IMR-90 (cell line): ENCODE measurements at regions not wholly inside any gene's neighbourhood (a gene's known extent, or its start where the extent isn't known, plus 50 kb on each side); places are given as distances from the start of the nearest gene placed in this dataset.

Experiments used
- ATAC-seq: fragments of 200-7000 bp; cut with Tn5 transposase; 2 replicates; pipeline ENCODE4 v1.9.1; 2020; ENCODE audit warnings: low read depth, mild to moderate bottlenecking, moderate library complexity
- BruUV-seq: library from RNA; stranded (reverse); fragments of 400-500 nt; replicated peaks from 2 replicates; lab custom pipeline; 2021; lab: Mats Ljungman, UMichigan
- CTCF ChIA-PET: fragments of 300-600 bp; formaldehyde crosslinking; extraction: SDS; loops from one replicate; lab custom pipeline; 2021; ENCODE audit warnings: antibody characterized with exemption; lab: Yijun Ruan, JAX
- POLR2A ChIA-PET: fragments of 300-600 bp; sonication (Branson Sonifier 250); formaldehyde crosslinking; loops from one replicate; lab custom pipeline; 2022; ENCODE audit warnings: antibody characterized with exemption; ENCODE audit not compliant: unreplicated experiment; lab: Charles Lee
- DNase-seq: peaks from one replicate; pipeline ENCODE4 v3.0.0; 2013
- H2AFZ ChIP-seq: replicated peaks from 2 replicates; pipeline ENCODE3; 2013; ENCODE audit warnings: low read length, mild to moderate bottlenecking; ENCODE audit not compliant: poor library complexity
- H2AK5ac ChIP-seq: 2 replicates; pipeline ENCODE4 v1.6.1; 2013; ENCODE audit warnings: low read depth, low read length, inconsistent platforms
- H2AK9ac ChIP-seq: replicated peaks from 2 replicates; pipeline ENCODE3; 2013; ENCODE audit warnings: mild to moderate bottlenecking, low read depth, low read length, moderate library complexity; ENCODE audit not compliant: poor library complexity
- H2BK120ac ChIP-seq: 2 replicates; pipeline ENCODE4 v1.6.1; 2013; ENCODE audit warnings: low read depth, low read length, inconsistent platforms
- H2BK15ac ChIP-seq: 3 replicates; pipeline ENCODE4 v1.6.1; 2013; ENCODE audit warnings: low read depth, low read length, inconsistent platforms
- H2BK20ac ChIP-seq: 2 replicates; pipeline ENCODE4 v1.6.1; 2013; ENCODE audit warnings: low read depth, mild to moderate bottlenecking, inconsistent platforms, low read length, moderate library complexity
- H2BK5ac ChIP-seq: 2 replicates; pipeline ENCODE4 v1.6.1; 2013; ENCODE audit warnings: mild to moderate bottlenecking, low read depth, low read length, inconsistent platforms; ENCODE audit not compliant: poor library complexity, severe bottlenecking
- H3K14ac ChIP-seq: replicated peaks from 2 replicates; pipeline ENCODE4 v1.6.1; 2013; ENCODE audit warnings: low read depth, low read length, inconsistent platforms
- H3K18ac ChIP-seq: 2 replicates; pipeline ENCODE4 v1.6.1; 2013; ENCODE audit warnings: low read depth, low read length, control low read depth
- H3K23ac ChIP-seq: 2 replicates; pipeline ENCODE4 v1.6.1; 2013; ENCODE audit warnings: low read depth, low read length, inconsistent platforms
- H3K27ac ChIP-seq: 2 replicates; pipeline ENCODE4 v1.5.1; 2013; ENCODE audit warnings: mild to moderate bottlenecking, control low read depth, low read length; ENCODE audit not compliant: insufficient read depth
- H3K27me3 ChIP-seq: 2 replicates; pipeline ENCODE4 v1.6.1; 2013; ENCODE audit warnings: low read length; ENCODE audit not compliant: control insufficient read depth, insufficient read depth
- H3K36me3 ChIP-seq: 2 replicates; pipeline ENCODE4 v1.6.1; 2013; ENCODE audit warnings: low read length, mixed read lengths; ENCODE audit not compliant: control insufficient read depth, insufficient read depth
- H3K4ac ChIP-seq: 2 replicates; pipeline ENCODE4 v1.6.1; 2013; ENCODE audit warnings: low read depth, low read length, inconsistent platforms
- H3K4me1 ChIP-seq: 2 replicates; pipeline ENCODE4 v1.6.1; 2013; ENCODE audit warnings: low read length, mixed read lengths; ENCODE audit not compliant: control insufficient read depth, insufficient read depth
- H3K4me2 ChIP-seq: 2 replicates; pipeline ENCODE4 v1.6.1; 2013; ENCODE audit warnings: low read depth, mild to moderate bottlenecking, control low read depth, low read length, moderate library complexity
- H3K4me3 ChIP-seq: 2 replicates; pipeline ENCODE4 v1.5.1; 2013; ENCODE audit warnings: low read depth, mild to moderate bottlenecking, control low read depth, low read length, moderate library complexity; ENCODE audit not compliant: insufficient read depth
- H3K56ac ChIP-seq: 2 replicates; pipeline ENCODE4 v1.6.1; 2013; ENCODE audit warnings: low read length, inconsistent platforms; ENCODE audit not compliant: insufficient read depth; ENCODE audit errors: extremely low read depth
- H3K79me1 ChIP-seq, 2 experiments: 2 replicates each; pipeline ENCODE4 v1.6.1; 2013; ENCODE audit warnings: low read length in 2 of 2, inconsistent platforms in 1 of 2, low read depth in 1 of 2
- H3K9ac ChIP-seq: 2 replicates; pipeline ENCODE4 v1.6.1; 2013; ENCODE audit warnings: low read depth, low read length, control low read depth
- H3K9me1 ChIP-seq: 2 replicates; pipeline ENCODE4 v1.6.1; 2013; ENCODE audit warnings: low read length, inconsistent platforms; ENCODE audit not compliant: insufficient read depth
- H3K9me3 ChIP-seq: 2 replicates; pipeline ENCODE4 v1.6.1; 2013; ENCODE audit warnings: low read length; ENCODE audit not compliant: control insufficient read depth, insufficient read depth
- H4K20me1 ChIP-seq: 2 replicates; pipeline ENCODE4 v1.6.1; 2013; ENCODE audit warnings: low read length, inconsistent platforms; ENCODE audit not compliant: insufficient read depth
- H4K5ac ChIP-seq: 2 replicates; pipeline ENCODE4 v1.6.1; 2013; ENCODE audit warnings: mild to moderate bottlenecking, low read depth, low read length, control low read depth
- H4K8ac ChIP-seq, 2 experiments: 2 replicates each; pipeline ENCODE4 v1.6.1; 2013; ENCODE audit warnings: low read depth in 2 of 2, low read length in 2 of 2, control low read depth in 1 of 2, inconsistent platforms in 1 of 2
- H4K91ac ChIP-seq: 2 replicates; pipeline ENCODE4 v1.6.1; 2013; ENCODE audit warnings: low read depth, low read length, inconsistent platforms; ENCODE audit not compliant: insufficient read depth
- BHLHE40 ChIP-seq: fragments of 150-350 bp; IDR thresholded peaks from 2 replicates; pipeline ENCODE4 v1.6.1; 2016; ENCODE audit warnings: mild to moderate bottlenecking, low read depth, low read length
- CEBPB ChIP-seq: IDR thresholded peaks from 2 replicates; pipeline ENCODE4 v1.6.1; 2012; ENCODE audit warnings: low read depth, low read length, improper control_type of control experiment
- CHD1 ChIP-seq: IDR thresholded peaks from 2 replicates; pipeline ENCODE4 v1.6.1; 2012; ENCODE audit warnings: low read depth, low read length, improper control_type of control experiment
- CTCF ChIP-seq: conservative IDR thresholded peaks from 2 replicates; pipeline ENCODE4 v1.5.1; 2012; ENCODE audit warnings: mild to moderate bottlenecking, low read depth, low read length, improper control_type of control experiment
- ELK1 ChIP-seq: fragments of 150-350 bp; IDR thresholded peaks from 2 replicates; pipeline ENCODE4 v1.6.1; 2016; ENCODE audit warnings: low read depth, mild to moderate bottlenecking, low read length, moderate library complexity, borderline replicate concordance
- FOS ChIP-seq: fragments of 150-350 bp; IDR thresholded peaks from 2 replicates; pipeline ENCODE4 v1.6.1; 2016; ENCODE audit warnings: low read depth, low read length
- MAZ ChIP-seq: IDR thresholded peaks from 2 replicates; pipeline ENCODE4 v1.6.1; 2012; ENCODE audit warnings: low read depth, mild to moderate bottlenecking, low read length, improper control_type of control experiment, moderate library complexity, borderline replicate concordance
- MXI1 ChIP-seq: IDR thresholded peaks from 2 replicates; pipeline ENCODE4 v1.6.1; 2012; ENCODE audit warnings: low read depth, mild to moderate bottlenecking, low read length, moderate library complexity, borderline replicate concordance
- NFE2L2 ChIP-seq: fragments of 150-350 bp; IDR thresholded peaks from 2 replicates; pipeline ENCODE4 v1.6.1; 2016; ENCODE audit warnings: low read depth, mild to moderate bottlenecking, low read length
- RAD21 ChIP-seq: IDR thresholded peaks from 2 replicates; pipeline ENCODE4 v1.6.1; 2012; ENCODE audit warnings: low read length, improper control_type of control experiment
- RCOR1 ChIP-seq: IDR thresholded peaks from 2 replicates; pipeline ENCODE4 v1.6.1; 2012; ENCODE audit warnings: mild to moderate bottlenecking, low read length, improper control_type of control experiment; ENCODE audit not compliant: insufficient replicate concordance
- RFX5 ChIP-seq: IDR thresholded peaks from 2 replicates; pipeline ENCODE4 v1.8.0; 2012; ENCODE audit warnings: low read depth, mild to moderate bottlenecking, low read length, moderate library complexity
- USF2 ChIP-seq: fragments of 150-350 bp; IDR thresholded peaks from 2 replicates; pipeline ENCODE4 v1.6.1; 2017; ENCODE audit warnings: mild to moderate bottlenecking, antibody characterized with exemption, low read length, low read depth
- WGBS, 2 experiments: methylation state at CpG; one replicate each; pipeline versions ENCODE4 v1.1.5 to v1.1.7; 2013; ENCODE audit warnings: missing lambda C conversion rate in 2 of 2; ENCODE audit not compliant: insufficient read length in 1 of 2; ENCODE audit errors: extremely low coverage in 2 of 2; 5-methylcytosine and 5-hydroxymethylcytosine counted together
- dilution Hi-C: fragments of 300-500 bp; cut with HindIII; formaldehyde crosslinking; loops from one replicate; pipeline ENCODE4 v1.14.3; 2018; ENCODE audit warnings: low sequenced_read_pairs; ENCODE audit not compliant: unreplicated experiment
- in situ Hi-C: fragments of 300-500 bp; cut with MboI; formaldehyde crosslinking; loops from 3 replicates; pipeline ENCODE4 v1.14.3; 2019; ENCODE audit warnings: low sequenced_read_pairs, inconsistent platforms, mixed read lengths
- intact Hi-C: fragments of 100-400 bp; cut with micrococcal nuclease; formaldehyde crosslinking; loops from 2 replicates; pipeline ENCODE4 v1.10.0; 2022

GRCh38 chr6:141532211-141532610 lies 600.5 kb upstream of the GJE1 start:
- ATAC-seq, result no peak
- Histone ChIP-seq H2BK20ac (no peak overlapping the region), H3K18ac (no peak overlapping the region), H3K9me3 (peaks cover 10% of the 10 kb centered on the region), H3K27me3 (no peaks in the 10 kb centered on the region), H2BK120ac (no peak overlapping the region), H3K4ac (no peak overlapping the region), H4K8ac (no peak overlapping the region), H3K4me3 (no peak overlapping the region), H3K36me3 (no peaks in the 10 kb centered on the region), H3K9ac (no peak overlapping the region), H2BK15ac (no peak overlapping the region), H3K14ac (no peak overlapping the region), H3K79me1 (no peaks in the 10 kb centered on the region), H2BK5ac (no peak overlapping the region), H3K27ac (no peak overlapping the region), H3K4me2 (no peak overlapping the region), H4K91ac (no peak overlapping the region), H2AFZ (no peak overlapping the region), H4K5ac (no peak overlapping the region), H3K56ac (no peak overlapping the region), H2AK9ac (no peak overlapping the region), H3K9me1 (no peaks in the 10 kb centered on the region), H2AK5ac (no peak overlapping the region), H3K23ac (no peak overlapping the region), H3K4me1 (no peaks in the 10 kb centered on the region), H4K20me1 (no peaks in the 10 kb centered on the region)
- no CpG with 5 or more reads among the region's 2 CpGs for WGBS, 2 experiments
- no TSS peak for BruUV-seq
- dilution Hi-C loops, result no loop called here
- TF ChIP-seq CTCF (no peak), RAD21 (no peak), ELK1 (no peak), FOS (no peak), BHLHE40 (no peak), RCOR1 (no peak), CEBPB (no peak), MXI1 (no peak), MAZ (no peak), CHD1 (no peak), NFE2L2 (no peak), RFX5 (no peak), USF2 (no peak)
- DNase-seq, result no peak
- intact Hi-C loops, result no loop called here
- ChIA-PET CTCF (no interaction called here), POLR2A (no interaction called here)
- in situ Hi-C loops, result no loop called here
